WTC11 (cell line): ENCODE measurements at regions not wholly inside any gene's neighbourhood (a gene's known extent, or its start where the extent isn't known, plus 50 kb on each side); places are given as distances from the start of the nearest gene placed in this dataset.
"Not testable (repeated sequence)": the region's sequence is repeated elsewhere in the genome, so short reads cannot be mapped to it uniquely, and the experiment has no call there.

ENCODE experiments used
- ATAC-seq: fragments of 200-7000 bp; cut with Tn5 transposase; 2 replicates; pipeline ENCODE4 v1.10.0; 2021; ENCODE audit warnings: mild to moderate bottlenecking, moderate library complexity
- CTCF ChIA-PET: fragments of 300-600 bp; sonication (Branson Sonifier 250); formaldehyde crosslinking; loops from one replicate; lab custom pipeline; 2021; ENCODE audit warnings: antibody characterized with exemption; lab: Charles Lee
- POLR2A ChIA-PET: fragments of 350-600 bp; sonication (Branson Sonifier 250); formaldehyde crosslinking; loops from one replicate; lab custom pipeline; 2021; ENCODE audit warnings: antibody characterized with exemption; lab: Charles Lee
- DNase-seq: peaks from one replicate; pipeline ENCODE4 v3.0.0; 2021; ENCODE audit warnings: low spot score
- H3K27ac Mint-ChIP-seq: 2 replicates; pipeline ENCODE4 v1.8.0; 2021; ENCODE audit warnings: mixed read lengths
- H3K27me3 Mint-ChIP-seq: 2 replicates; pipeline ENCODE4 v1.8.0; 2021; ENCODE audit warnings: low read depth, mild to moderate bottlenecking, moderate library complexity, mixed read lengths
- H3K36me3 Mint-ChIP-seq: 2 replicates; pipeline ENCODE4 v1.8.0; 2021; ENCODE audit warnings: mixed read lengths
- H3K4me1 Mint-ChIP-seq: 2 replicates; pipeline ENCODE4 v1.8.0; 2022; ENCODE audit warnings: mixed read lengths
- H3K4me3 Mint-ChIP-seq: 2 replicates; pipeline ENCODE4 v1.8.0; 2021; ENCODE audit warnings: mild to moderate bottlenecking, moderate library complexity, mixed read lengths
- H3K9me3 Mint-ChIP-seq: 2 replicates; pipeline ENCODE4 v1.8.0; 2021; ENCODE audit warnings: mixed read lengths
- E2F4 ChIP-seq: sonication (generic); formaldehyde crosslinking; IDR thresholded peaks from 2 replicates; pipeline ENCODE4 v1.8.1; 2022; ENCODE audit warnings: low read depth, mild to moderate bottlenecking, moderate library complexity, missing genetic modification reagents, borderline replicate concordance
- FOXJ3 ChIP-seq: sonication (generic); formaldehyde crosslinking; IDR thresholded peaks from 2 replicates; pipeline ENCODE4 v1.9.0; 2021; ENCODE audit warnings: missing genetic modification reagents, mild to moderate bottlenecking, borderline replicate concordance
- JAZF1 ChIP-seq: fragments of 250-450 bp; sonication (Bioruptor Pico); IDR thresholded peaks from 2 replicates; pipeline ENCODE4 v1.9.0; 2021; ENCODE audit warnings: moderate library complexity, mild to moderate bottlenecking, inconsistent platforms
- MAX ChIP-seq: sonication (generic); formaldehyde crosslinking; IDR thresholded peaks from 2 replicates; pipeline ENCODE4 v1.8.0; 2022; ENCODE audit warnings: mild to moderate bottlenecking, missing genetic modification reagents
- TEAD4 ChIP-seq: sonication (generic); formaldehyde crosslinking; IDR thresholded peaks from 2 replicates; pipeline ENCODE4 v1.8.0; 2022; ENCODE audit warnings: mild to moderate bottlenecking, missing genetic modification reagents
- ZNF232 ChIP-seq: sonication (generic); formaldehyde crosslinking; IDR thresholded peaks from 2 replicates; pipeline ENCODE4 v1.8.0; 2022; ENCODE audit warnings: mild to moderate bottlenecking, missing genetic modification reagents
- ZNF281 ChIP-seq: sonication (generic); formaldehyde crosslinking; IDR thresholded peaks from 2 replicates; pipeline ENCODE4 v1.8.0; 2023; ENCODE audit warnings: mild to moderate bottlenecking, missing genetic modification reagents
- ZNF532 ChIP-seq: fragments of 250-450 bp; sonication (Bioruptor Pico); IDR thresholded peaks from 2 replicates; pipeline ENCODE4 v1.9.0; 2021; ENCODE audit warnings: mild to moderate bottlenecking, borderline replicate concordance

- H3K9me3 Mint-ChIP-seq, H3K27ac Mint-ChIP-seq, ATAC-seq, H3K4me3 Mint-ChIP-seq, H3K4me1 Mint-ChIP-seq, CTCF ChIA-PET, DNase-seq, H3K27me3 Mint-ChIP-seq, POLR2A ChIA-PET, H3K36me3 Mint-ChIP-seq: not testable (repeated sequence)
These were observed 56.2 kb upstream of the CCZ1B start for GRCh38 chr7:6882321-6882721.

GRCh38 chr7:6883756-6884155 is 57.7 kb upstream of the CCZ1B start:
- H3K9me3 Mint-ChIP-seq, H3K36me3 Mint-ChIP-seq, CTCF ChIA-PET, DNase-seq, POLR2A ChIA-PET, H3K27ac Mint-ChIP-seq, H3K4me3 Mint-ChIP-seq, H3K27me3 Mint-ChIP-seq, H3K4me1 Mint-ChIP-seq, ATAC-seq: not testable (repeated sequence)

- no peak for DNase-seq
- no peak overlapping the region for H3K27ac Mint-ChIP-seq
- H3K27me3 Mint-ChIP-seq, result no peaks in the 10 kb centered on the region; the same call in 1 of the 2 replicates
- no peaks in the 10 kb centered on the region for H3K4me1 Mint-ChIP-seq
- POLR2A ChIA-PET, result no interaction called here
- H3K9me3 Mint-ChIP-seq, result peaks cover 15% of the 10 kb centered on the region
- ATAC-seq, result no peak
- no peak overlapping the region for H3K4me3 Mint-ChIP-seq
- H3K36me3 Mint-ChIP-seq, result no peaks in the 10 kb centered on the region
- TF ChIP-seq TEAD4 (no peak), ZNF532 (CRISPR knock-in tag) (no peak), ZNF281 (no peak), JAZF1 (CRISPR knock-in tag) (no peak), FOXJ3 (CRISPR knock-in tag) (no peak), MAX (CRISPR knock-in tag) (no peak), E2F4 (CRISPR knock-in tag) (no peak), ZNF232 (CRISPR knock-in tag) (no peak)
- TF ChIP-seq, all 79 proteins: peak for 0
- CTCF ChIA-PET, result no interaction called here
These were observed 60.1 kb upstream of the CCZ1B start for GRCh38 chr7:6886198-6886597.

GRCh38 chr7:6888267-6889045 is 62.4 kb upstream of the CCZ1B start:
- peaks cover 15% of the 10 kb centered on the region for H3K9me3 Mint-ChIP-seq
- ATAC-seq, CTCF ChIA-PET, POLR2A ChIA-PET, H3K27me3 Mint-ChIP-seq, H3K36me3 Mint-ChIP-seq, DNase-seq, H3K4me1 Mint-ChIP-seq, H3K4me3 Mint-ChIP-seq, H3K27ac Mint-ChIP-seq: not testable (repeated sequence)
